MV-4-11 (cell line): ENCODE measurements at regions not wholly inside any gene's neighbourhood (a gene's known extent, or its start where the extent isn't known, plus 50 kb on each side); places are given as distances from the start of the nearest gene placed in this dataset.
"Not testable (repeated sequence)": the region's sequence is repeated elsewhere in the genome, so short reads cannot be mapped to it uniquely, and the experiment has no call there.

Experiments used
- DNase-seq: peaks from one replicate; lab custom pipeline; 2025; lab: John Stamatoyannopoulos, UW

- DNase-seq, result no peak
Measured at GRCh38 chr7:16369855-16370254, 51.5 kb downstream of the CRPPA start.

GRCh38 chr7:16369309-16369708 is 52.0 kb downstream of the CRPPA start:
- DNase-seq, result not testable (repeated sequence)

GRCh38 chr7:16368885-16369284 is 52.5 kb downstream of the CRPPA start:
- DNase-seq, result no peak

- DNase-seq, result no peak
Measured at GRCh38 chr7:16367115-16367514, 54.2 kb downstream of the CRPPA start.

GRCh38 chr7:16365952-16366351 is 55.4 kb downstream of the CRPPA start:
- DNase-seq, result no peak

GRCh38 chr7:16365177-16365576 is 56.2 kb downstream of the CRPPA start:
- no peak for DNase-seq

GRCh38 chr7:16359216-16359615 is 62.1 kb downstream of the CRPPA start:
- DNase-seq, result no peak

- no peak for DNase-seq
Measured at GRCh38 chr7:16357921-16358320, 63.4 kb downstream of the CRPPA start.

GRCh38 chr7:16357474-16357873 is 63.9 kb downstream of the CRPPA start:
- DNase-seq, result no peak

- DNase-seq, result no peak
Measured at GRCh38 chr7:16356301-16356958, 64.9 kb downstream of the CRPPA start.

- DNase-seq, result no peak
Measured at GRCh38 chr7:16354573-16354972, 66.8 kb downstream of the CRPPA start.

GRCh38 chr7:16353226-16353625 is 68.1 kb downstream of the CRPPA start:
- no peak for DNase-seq

- no peak for DNase-seq
Measured at GRCh38 chr7:16350634-16351033, 70.7 kb downstream of the CRPPA start.

GRCh38 chr7:16348251-16348650 is 73.1 kb downstream of the CRPPA start:
- no peak for DNase-seq

- peak; percentile 16 for DNase-seq
Measured at GRCh38 chr7:16347827-16348192, 73.5 kb downstream of the CRPPA start.

- DNase-seq, result no peak
Measured at GRCh38 chr7:16347066-16347826, 74.1 kb downstream of the CRPPA start.

- peak; percentile 13 for DNase-seq
Measured at GRCh38 chr7:16345979-16346958, 75.1 kb downstream of the CRPPA start.

GRCh38 chr7:16344927-16345326 is 76.4 kb downstream of the CRPPA start:
- no peak for DNase-seq

GRCh38 chr7:16343612-16344011 is 77.7 kb downstream of the CRPPA start:
- no peak for DNase-seq

GRCh38 chr7:16338065-16338464 is 83.3 kb downstream of the CRPPA start:
- no peak for DNase-seq

GRCh38 chr7:16326106-16326505 is 95.2 kb downstream of the CRPPA start:
- DNase-seq, result no peak

- DNase-seq, result no peak
Measured at GRCh38 chr7:16323313-16323712, 98.0 kb downstream of the CRPPA start.
